ENCODE measurements at regions not wholly inside any gene's neighbourhood (a gene's known extent, or its start where the extent isn't known, plus 50 kb on each side); places are given as distances from the start of the nearest gene placed in this dataset.

DNA sequence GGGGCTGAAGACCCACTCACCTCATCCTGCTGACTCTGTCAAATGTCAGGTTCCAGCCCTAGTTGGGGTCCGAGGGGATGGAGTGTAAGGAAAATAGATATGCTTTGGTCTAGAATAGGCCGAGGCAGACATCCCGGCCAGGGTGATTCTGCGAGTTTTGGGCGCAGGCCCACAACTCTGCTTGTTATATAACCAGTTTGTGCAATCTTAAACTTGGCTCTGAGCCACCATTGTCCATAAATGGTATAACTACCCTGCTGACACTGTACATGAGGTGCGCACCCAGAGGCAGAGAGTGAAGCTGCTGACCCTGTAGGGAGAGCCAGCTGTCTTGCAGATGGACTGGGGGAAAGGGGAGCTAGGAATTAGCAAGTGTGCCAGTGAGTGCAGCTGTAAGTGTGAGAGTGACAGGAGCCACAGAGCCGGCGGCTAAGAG lies 1388.8 kb downstream of the AMY1C start (continued):
- TF ChIP-seq, protein P1, sequence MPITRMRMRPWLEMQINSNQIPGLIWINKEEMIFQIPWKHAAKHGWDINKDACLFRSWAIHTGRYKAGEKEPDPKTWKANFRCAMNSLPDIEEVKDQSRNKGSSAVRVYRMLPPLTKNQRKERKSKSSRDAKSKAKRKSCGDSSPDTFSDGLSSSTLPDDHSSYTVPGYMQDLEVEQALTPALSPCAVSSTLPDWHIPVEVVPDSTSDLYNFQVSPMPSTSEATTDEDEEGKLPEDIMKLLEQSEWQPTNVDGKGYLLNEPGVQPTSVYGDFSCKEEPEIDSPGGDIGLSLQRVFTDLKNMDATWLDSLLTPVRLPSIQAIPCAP (CRISPR knock-in tag; IDR thresholded peaks at IDR 0.05; ENCODE audit: low read depth) = no peak
- TF ChIP-seq ZNF484 (CRISPR knock-in tag; IDR thresholded peaks at IDR 0.05; ENCODE audit: borderline replicate concordance, low read depth) = no peak
- no peak for TF ChIP-seq NR2F2 (IDR thresholded peaks at IDR 0.05; ENCODE audit: borderline replicate concordance, low read depth)
- TF ChIP-seq TBX2 (CRISPR knock-in tag; IDR thresholded peaks at IDR 0.05; ENCODE audit: borderline replicate concordance) = no peak; the same call in 1 of the 2 replicates
- no peak for TF ChIP-seq EHMT2 (IDR thresholded peaks at IDR 0.05; ENCODE audit: borderline replicate concordance, low read depth, low read length)
- TF ChIP-seq, protein P2, sequence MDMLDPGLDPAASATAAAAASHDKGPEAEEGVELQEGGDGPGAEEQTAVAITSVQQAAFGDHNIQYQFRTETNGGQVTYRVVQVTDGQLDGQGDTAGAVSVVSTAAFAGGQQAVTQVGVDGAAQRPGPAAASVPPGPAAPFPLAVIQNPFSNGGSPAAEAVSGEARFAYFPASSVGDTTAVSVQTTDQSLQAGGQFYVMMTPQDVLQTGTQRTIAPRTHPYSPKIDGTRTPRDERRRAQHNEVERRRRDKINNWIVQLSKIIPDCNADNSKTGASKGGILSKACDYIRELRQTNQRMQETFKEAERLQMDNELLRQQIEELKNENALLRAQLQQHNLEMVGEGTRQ (IDR thresholded peaks at IDR 0.05; ENCODE audit: low read depth, low read length) = no peak
- TF ChIP-seq, protein P2 (CRISPR knock-in tag; IDR thresholded peaks at IDR 0.05; ENCODE audit: borderline replicate concordance) = peak; percentile 81; the same call in 1 of the 2 replicates
- no peak for TF ChIP-seq ZNF674 (CRISPR knock-in tag; IDR thresholded peaks at IDR 0.05; ENCODE audit: low read depth)
- TF ChIP-seq, protein P3, sequence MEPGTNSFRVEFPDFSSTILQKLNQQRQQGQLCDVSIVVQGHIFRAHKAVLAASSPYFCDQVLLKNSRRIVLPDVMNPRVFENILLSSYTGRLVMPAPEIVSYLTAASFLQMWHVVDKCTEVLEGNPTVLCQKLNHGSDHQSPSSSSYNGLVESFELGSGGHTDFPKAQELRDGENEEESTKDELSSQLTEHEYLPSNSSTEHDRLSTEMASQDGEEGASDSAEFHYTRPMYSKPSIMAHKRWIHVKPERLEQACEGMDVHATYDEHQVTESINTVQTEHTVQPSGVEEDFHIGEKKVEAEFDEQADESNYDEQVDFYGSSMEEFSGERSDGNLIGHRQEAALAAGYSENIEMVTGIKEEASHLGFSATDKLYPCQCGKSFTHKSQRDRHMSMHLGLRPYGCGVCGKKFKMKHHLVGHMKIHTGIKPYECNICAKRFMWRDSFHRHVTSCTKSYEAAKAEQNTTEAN (CRISPR knock-in tag; conservative IDR thresholded peaks at IDR 0.05) = no peak
- no peak for TF ChIP-seq KAT7 (CRISPR knock-in tag; IDR thresholded peaks at IDR 0.05; ENCODE audit: borderline replicate concordance)
- TF ChIP-seq HNRNPH1 (optimal IDR thresholded peaks at IDR 0.05; ENCODE audit: low read depth, low read length) = no peak
- no peak for TF ChIP-seq ZNF17 (CRISPR knock-in tag; IDR thresholded peaks at IDR 0.05)
- TF ChIP-seq, protein P4, sequence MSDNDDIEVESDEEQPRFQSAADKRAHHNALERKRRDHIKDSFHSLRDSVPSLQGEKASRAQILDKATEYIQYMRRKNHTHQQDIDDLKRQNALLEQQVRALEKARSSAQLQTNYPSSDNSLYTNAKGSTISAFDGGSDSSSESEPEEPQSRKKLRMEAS (IDR thresholded peaks at IDR 0.05) = 0 out of 2 replicates have a peak, but pooled peaks have one; percentile 39
- no peak for TF ChIP-seq ZNF460 (CRISPR knock-in tag; IDR thresholded peaks at IDR 0.05; ENCODE audit: borderline replicate concordance)
- TF ChIP-seq MTA1 (CRISPR knock-in tag; IDR thresholded peaks at IDR 0.05; ENCODE audit: borderline replicate concordance) = 0 out of 2 replicates have a peak, but pooled peaks have one; percentile 12
- TF ChIP-seq, protein P5, sequence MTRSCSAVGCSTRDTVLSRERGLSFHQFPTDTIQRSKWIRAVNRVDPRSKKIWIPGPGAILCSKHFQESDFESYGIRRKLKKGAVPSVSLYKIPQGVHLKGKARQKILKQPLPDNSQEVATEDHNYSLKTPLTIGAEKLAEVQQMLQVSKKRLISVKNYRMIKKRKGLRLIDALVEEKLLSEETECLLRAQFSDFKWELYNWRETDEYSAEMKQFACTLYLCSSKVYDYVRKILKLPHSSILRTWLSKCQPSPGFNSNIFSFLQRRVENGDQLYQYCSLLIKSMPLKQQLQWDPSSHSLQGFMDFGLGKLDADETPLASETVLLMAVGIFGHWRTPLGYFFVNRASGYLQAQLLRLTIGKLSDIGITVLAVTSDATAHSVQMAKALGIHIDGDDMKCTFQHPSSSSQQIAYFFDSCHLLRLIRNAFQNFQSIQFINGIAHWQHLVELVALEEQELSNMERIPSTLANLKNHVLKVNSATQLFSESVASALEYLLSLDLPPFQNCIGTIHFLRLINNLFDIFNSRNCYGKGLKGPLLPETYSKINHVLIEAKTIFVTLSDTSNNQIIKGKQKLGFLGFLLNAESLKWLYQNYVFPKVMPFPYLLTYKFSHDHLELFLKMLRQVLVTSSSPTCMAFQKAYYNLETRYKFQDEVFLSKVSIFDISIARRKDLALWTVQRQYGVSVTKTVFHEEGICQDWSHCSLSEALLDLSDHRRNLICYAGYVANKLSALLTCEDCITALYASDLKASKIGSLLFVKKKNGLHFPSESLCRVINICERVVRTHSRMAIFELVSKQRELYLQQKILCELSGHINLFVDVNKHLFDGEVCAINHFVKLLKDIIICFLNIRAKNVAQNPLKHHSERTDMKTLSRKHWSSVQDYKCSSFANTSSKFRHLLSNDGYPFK (CRISPR knock-in tag; IDR thresholded peaks at IDR 0.05; ENCODE audit: borderline replicate concordance) = no peak
- TF ChIP-seq NFE2 (CRISPR knock-in tag; IDR thresholded peaks at IDR 0.05) = no peak
- TF ChIP-seq KLF13 (CRISPR knock-in tag; IDR thresholded peaks at IDR 0.05) = no peak
- no peak for TF ChIP-seq THAP11 (CRISPR knock-in tag; IDR thresholded peaks at IDR 0.05)
- TF ChIP-seq KLF16 (CRISPR knock-in tag; IDR thresholded peaks at IDR 0.05) = no peak
- no peak for TF ChIP-seq HDAC1 (CRISPR knock-in tag; IDR thresholded peaks at IDR 0.05)
- TF ChIP-seq ZNF598 (CRISPR knock-in tag; IDR thresholded peaks at IDR 0.05; ENCODE audit: borderline replicate concordance) = no peak
- TF ChIP-seq, protein P6, sequence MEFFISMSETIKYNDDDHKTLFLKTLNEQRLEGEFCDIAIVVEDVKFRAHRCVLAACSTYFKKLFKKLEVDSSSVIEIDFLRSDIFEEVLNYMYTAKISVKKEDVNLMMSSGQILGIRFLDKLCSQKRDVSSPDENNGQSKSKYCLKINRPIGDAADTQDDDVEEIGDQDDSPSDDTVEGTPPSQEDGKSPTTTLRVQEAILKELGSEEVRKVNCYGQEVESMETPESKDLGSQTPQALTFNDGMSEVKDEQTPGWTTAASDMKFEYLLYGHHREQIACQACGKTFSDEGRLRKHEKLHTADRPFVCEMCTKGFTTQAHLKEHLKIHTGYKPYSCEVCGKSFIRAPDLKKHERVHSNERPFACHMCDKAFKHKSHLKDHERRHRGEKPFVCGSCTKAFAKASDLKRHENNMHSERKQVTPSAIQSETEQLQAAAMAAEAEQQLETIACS (CRISPR knock-in tag; IDR thresholded peaks at IDR 0.05) = no peak
